HG02852 (cell line): ENCODE measurements at regions not wholly inside any gene's neighbourhood (a gene's known extent, or its start where the extent isn't known, plus 50 kb on each side); places are given as distances from the start of the nearest gene placed in this dataset.
"Not testable (repeated sequence)": the region's sequence is repeated elsewhere in the genome, so short reads cannot be mapped to it uniquely, and the experiment has no call there.

Source experiments
- ATAC-seq: cut with Tn5 transposase; IDR thresholded peaks from one replicate; pipeline ENCODE4 v1.9.1; 2021; ENCODE audit warnings: mild to moderate bottlenecking, moderate library complexity; ENCODE audit not compliant: unreplicated experiment

GRCh38 chr5:124622851-124623250 lies 123.6 kb downstream of the ZNF608 start:
- no peak for ATAC-seq

- no peak for ATAC-seq
Observed at GRCh38 chr5:124621279-124621678, 125.2 kb downstream of the ZNF608 start.

GRCh38 chr5:124620743-124621142 lies 125.7 kb downstream of the ZNF608 start:
- no peak for ATAC-seq

- ATAC-seq: no peak
Observed at GRCh38 chr5:124619121-124619520, 127.3 kb downstream of the ZNF608 start.

GRCh38 chr5:124617787-124618186 lies 128.7 kb downstream of the ZNF608 start:
- no peak for ATAC-seq

DNA sequence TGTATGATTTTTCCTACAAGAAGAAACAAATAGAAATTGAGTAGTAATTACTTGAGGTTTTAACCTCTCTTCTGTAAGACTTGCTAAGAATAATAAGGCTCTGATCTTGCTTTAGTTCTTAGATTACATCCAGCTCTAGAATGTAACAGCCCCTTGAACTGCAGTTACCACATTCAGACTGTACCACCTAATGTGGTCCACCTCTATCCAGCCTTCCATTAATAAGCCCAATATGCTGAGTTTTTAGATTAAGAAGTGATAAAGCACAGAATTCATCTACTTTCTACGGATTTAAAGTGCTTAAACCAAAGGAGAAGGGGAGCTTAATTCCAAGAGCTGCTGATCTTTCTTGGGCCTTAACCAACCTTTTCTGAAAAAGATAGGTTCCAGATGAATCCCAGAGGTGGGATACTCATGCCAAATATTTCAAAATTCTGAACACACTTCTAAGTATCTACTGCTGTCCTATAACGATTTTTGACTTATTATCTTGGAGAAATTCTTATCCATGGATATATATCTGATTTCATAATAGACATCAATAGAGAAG lies 131.5 kb downstream of the ZNF608 start:
- no peak for ATAC-seq

DNA sequence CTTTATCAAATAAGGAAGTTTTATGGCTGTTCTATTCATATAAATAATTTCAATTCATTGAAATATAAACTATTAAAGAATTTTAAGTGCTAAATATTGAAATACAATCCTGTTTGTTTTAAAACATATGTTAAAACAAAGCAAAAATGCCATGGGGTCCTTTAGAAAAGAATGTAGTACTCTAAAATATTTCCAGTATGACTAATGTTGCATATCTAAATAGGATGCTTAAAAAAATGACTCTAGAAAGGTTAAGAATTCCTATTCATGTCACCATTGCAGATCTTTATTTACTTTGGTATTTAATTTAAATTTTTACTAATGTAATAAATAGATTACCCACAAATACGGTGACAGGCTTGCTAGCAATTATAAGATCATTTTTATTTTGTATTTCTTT lies 132.3 kb downstream of the ZNF608 start:
- ATAC-seq: no peak

DNA sequence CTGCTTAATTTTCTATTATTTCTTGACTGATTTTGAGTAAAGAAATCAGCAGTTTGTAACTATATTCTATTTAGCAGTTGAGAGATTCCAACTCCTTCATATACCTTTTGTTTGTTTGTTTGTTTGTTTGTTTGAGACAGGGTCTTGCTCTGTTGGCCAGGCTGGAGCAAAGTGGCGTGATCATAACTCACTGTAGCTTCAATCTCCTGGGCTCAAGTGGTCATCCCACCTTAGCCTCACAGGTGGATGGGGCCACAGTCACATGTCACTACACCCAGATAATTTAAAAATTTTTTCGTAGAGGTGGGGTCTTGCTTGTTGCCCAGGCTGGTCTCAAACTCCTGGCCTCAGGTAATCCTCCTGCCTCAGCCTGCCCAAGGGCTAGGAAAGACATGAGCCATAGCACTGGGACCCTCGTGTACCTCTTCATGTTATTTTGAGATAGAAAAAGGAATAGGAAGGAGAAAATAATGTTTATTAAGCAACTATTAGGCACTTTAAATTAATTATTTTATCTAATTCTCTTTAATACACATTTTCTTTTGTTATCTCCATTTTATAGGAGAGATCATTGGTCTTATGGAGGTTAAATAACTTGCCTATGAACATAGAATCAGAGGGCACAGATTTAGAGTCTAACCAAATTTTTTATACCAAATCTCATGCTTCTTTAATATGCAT lies 133.0 kb downstream of the ZNF608 start:
- ATAC-seq: no peak

- ATAC-seq: no peak
Observed at GRCh38 chr5:124612023-124612422, 134.4 kb downstream of the ZNF608 start.

DNA sequence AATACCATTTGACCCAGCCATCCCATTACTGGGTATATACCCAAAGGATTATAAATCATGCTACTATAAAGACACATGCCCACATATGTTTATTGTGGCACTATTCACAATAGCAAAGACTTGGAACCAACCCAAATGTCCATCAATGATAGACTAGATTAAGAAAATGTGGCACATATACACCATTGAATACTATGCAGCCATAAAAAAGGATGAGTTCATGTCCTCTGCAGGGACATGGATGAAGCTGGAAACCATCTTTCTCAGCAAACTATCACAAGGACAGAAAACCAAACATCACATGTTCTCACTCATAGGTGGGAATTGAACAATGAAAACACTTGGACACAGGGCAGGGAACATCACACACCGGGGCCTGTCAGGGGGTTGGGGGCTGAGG lies 135.2 kb downstream of the ZNF608 start:
- ATAC-seq: not testable (repeated sequence)

DNA sequence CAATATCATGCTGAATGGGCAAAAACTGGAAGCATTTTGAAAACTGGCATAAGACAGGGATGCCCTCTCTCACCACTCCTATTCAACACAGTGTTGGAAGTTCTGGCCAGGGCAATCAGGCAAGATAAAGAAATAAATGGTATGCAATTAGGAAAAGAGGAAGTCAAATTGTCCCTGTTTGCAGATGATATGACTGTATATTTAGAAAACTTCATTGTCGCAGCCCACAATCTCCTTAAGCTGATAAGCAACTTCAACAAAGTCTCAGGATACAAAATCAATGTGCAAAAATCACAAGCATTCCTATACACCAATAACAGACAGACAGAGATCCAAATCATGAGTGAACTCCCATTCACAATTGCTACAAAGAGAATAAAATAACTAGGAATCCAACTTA lies 136.8 kb downstream of the ZNF608 start:
- ATAC-seq: not testable (repeated sequence)

DNA sequence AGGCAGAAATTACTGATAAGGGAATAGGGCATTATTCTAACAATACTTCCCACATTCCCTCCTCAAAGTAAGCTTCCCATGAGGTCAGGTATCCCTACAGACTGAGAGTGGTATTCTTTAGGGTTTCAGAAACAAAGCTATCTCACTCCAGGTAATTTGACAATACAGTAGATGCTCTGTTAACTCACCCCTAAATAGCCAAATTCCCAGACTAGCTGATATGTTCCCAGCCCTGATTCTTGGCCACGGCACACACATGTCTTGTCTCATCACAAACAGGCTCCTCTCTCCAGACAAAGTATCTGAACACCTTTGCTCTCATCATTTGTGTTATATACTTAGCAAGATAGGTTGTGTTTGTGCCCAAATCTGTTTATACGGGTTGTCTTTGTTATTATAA lies 139.9 kb downstream of the ZNF608 start:
- ATAC-seq: no peak

- ATAC-seq: no peak
Observed at GRCh38 chr5:124606093-124606492, 140.3 kb downstream of the ZNF608 start.

DNA sequence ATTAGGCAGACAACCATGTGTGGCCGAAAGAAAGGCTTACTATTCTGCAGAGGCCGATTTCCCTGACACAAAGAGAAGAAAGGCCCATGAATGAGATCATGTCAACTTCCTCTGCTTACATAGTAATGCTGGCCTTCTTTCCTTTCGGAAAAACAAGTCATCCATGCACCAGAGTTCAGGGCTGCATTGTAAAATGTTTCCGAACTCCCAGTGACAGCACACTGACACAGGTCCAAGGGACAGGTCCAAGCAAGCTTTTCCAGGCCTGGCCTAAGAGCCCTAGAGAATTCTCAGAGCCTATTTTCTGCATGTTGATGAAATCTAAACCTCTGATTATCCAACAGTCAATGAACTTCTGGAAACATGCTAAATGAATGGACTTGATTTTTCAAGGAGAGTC lies 140.9 kb downstream of the ZNF608 start:
- no peak for ATAC-seq

DNA sequence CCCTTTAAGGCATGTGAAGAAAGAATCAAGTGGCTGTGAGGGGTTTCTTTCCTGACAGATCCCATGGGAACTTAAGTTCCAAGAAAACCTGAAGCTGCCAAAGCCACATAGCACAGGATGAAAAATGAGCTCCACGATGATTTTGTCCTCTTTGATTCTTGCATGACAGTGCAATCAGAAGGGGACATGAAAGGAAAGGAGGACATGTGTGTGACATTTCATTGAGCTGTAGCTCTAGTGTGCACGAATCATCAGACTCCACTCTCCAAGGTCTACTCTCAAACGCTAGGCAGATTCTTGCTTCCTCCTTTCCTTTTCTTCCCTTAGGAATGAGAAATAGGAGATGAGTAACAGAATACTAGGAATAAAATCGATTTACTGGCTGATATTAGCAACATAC lies 142.0 kb downstream of the ZNF608 start:
- no peak for ATAC-seq

GRCh38 chr5:124602925-124603650 lies 143.4 kb downstream of the ZNF608 start:
- ATAC-seq: no peak

DNA sequence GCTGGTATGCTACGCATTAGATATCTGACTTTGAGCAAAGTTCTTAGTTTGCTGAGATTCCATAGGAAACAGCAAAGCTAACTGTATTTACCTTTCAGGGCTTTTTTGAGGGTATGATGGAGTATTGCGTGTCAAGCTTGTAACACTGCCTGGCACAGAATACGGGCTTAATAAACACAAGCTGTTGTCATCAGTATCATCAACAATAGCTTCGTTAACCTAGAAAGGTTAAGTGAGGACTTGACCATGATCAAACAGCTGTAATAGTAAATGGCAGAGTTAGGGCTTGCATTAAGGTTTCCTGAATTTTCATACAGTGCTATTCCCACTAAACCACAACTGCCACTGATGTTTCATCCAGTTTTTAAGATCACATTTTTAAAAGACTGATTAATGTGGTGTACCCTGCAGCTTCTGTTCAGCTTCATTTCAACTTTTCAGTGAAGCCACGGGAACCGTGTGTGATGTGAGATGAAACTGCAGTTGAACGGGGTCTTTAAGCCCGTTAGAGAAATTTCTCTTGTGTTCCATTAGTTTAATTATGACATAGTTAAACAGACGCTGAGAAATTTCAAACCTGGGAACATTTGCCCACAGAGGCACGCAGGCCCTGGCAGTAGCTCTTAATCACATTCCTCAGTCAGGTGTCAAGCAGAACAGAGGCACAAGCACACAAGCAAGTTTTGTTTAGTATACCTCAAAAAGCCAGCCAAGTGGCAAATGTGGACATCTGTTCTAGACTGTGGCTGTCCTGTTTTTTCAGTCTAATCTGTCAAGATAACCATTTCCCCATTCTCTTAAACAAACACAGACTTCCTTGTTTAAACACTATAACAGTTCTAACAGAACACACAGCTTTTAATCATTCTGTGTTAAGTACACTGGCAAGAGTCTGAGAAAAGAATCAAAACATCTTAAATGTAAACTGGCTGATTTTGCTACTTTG lies 147.1 kb downstream of the ZNF608 start:
- peak; percentile 67 for ATAC-seq

DNA sequence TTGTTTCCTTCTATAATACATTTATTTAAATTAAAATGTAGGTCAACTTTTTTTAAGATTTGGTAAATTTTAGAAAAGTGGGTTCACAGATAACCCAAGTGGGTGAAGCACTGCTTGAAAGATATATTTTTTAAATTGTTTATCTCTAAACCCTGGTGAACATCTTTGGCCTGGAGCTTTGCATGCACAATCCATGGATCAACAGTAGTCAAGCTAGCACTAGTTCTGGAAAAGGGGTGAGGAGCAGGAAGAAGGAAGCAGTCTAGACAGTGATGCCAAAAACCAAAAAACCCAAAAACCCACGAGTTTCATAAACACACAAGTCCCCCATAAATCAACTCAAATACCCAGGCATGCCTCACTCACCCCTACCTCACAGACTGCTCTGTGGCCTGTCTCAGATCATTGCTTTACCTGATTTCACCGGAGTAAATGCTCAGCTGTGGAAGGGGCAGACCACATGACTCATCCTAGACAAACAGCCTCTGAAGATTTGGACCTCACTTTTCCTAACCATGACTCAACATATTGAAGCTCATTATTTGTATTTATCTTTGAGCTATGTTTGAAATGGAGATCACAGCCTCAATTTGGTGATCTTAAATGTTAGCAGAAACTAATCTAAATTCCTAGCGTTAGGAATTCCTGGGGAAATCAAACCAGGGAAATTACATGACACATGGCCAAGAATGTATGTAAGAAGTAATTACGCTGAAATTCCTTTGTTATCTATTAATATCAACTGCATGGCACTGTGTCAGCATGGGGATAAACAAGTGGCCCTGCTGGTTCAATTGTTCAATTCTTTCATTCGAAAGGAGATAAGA lies 149.6 kb downstream of the ZNF608 start:
- ATAC-seq: peak; percentile 44

GRCh38 chr5:124593952-124594351 lies 152.5 kb downstream of the ZNF608 start:
- no peak for ATAC-seq

GRCh38 chr5:124592891-124593290 lies 153.5 kb downstream of the ZNF608 start:
- no peak for ATAC-seq
